ENCODE measurements at regions not wholly inside any gene's neighbourhood (a gene's known extent, or its start where the extent isn't known, plus 50 kb on each side); places are given as distances from the start of the nearest gene placed in this dataset.

DNA sequence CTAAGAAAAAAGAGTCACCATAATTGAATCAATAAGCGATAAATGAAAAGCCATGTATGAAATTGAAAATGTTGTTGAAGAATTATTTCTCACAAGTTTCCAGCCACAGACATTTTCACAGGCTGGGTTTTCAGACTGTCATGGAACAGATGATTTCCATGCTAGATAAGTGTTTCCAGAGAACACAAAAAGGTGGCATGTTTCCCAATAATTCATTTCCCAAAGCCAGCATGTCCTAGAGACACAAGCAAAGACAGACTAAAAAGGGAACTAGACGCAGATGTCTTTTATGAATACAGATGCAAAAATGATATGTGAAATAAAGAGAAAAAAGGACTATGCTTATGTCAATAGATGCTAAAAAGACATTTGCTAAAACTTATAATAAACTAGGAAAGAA is 255.1 kb downstream of the EIPR1 start (continued):
- TF ChIP-seq, protein P1, sequence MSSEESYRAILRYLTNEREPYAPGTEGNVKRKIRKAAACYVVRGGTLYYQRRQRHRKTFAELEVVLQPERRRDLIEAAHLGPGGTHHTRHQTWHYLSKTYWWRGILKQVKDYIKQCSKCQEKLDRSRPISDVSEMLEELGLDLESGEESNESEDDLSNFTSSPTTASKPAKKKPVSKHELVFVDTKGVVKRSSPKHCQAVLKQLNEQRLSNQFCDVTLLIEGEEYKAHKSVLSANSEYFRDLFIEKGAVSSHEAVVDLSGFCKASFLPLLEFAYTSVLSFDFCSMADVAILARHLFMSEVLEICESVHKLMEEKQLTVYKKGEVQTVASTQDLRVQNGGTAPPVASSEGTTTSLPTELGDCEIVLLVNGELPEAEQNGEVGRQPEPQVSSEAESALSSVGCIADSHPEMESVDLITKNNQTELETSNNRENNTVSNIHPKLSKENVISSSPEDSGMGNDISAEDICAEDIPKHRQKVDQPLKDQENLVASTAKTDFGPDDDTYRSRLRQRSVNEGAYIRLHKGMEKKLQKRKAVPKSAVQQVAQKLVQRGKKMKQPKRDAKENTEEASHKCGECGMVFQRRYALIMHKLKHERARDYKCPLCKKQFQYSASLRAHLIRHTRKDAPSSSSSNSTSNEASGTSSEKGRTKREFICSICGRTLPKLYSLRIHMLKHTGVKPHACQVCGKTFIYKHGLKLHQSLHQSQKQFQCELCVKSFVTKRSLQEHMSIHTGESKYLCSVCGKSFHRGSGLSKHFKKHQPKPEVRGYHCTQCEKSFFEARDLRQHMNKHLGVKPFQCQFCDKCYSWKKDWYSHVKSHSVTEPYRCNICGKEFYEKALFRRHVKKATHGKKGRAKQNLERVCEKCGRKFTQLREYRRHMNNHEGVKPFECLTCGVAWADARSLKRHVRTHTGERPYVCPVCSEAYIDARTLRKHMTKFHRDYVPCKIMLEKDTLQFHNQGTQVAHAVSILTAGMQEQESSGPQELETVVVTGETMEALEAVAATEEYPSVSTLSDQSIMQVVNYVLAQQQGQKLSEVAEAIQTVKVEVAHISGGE (CRISPR knock-in tag; IDR thresholded peaks at IDR 0.05) = no peak
- no peak for TF ChIP-seq NR2C1 (IDR thresholded peaks at IDR 0.05)

DNA sequence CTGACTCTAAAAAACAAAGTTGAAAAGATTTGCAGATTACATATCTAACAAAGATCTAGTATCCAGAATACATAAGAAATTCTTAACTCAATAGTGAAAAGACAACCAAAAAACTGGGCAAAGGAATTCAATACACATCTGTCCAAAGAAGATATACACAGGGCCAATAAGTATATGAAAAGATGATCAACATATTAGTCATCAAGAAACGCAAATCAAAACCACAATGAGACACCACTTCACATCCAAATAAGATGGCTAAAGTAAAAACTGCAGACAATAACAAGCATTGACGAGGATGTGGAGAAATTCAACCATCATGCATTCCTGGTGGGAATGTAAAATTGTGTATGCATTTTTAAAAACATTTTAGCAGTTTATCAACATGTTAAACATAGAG is 256.0 kb downstream of the EIPR1 start:
- Histone ChIP-seq H3K36me3 (ENCODE audit: control insufficient read depth in 2 of 2, insufficient read depth in 2 of 2, low read length in 1 of 2) (no peaks in the 10 kb centered on the region), H4K20me1 (ENCODE audit: control insufficient read depth, insufficient read depth) (no peaks in the 10 kb centered on the region), H3K79me2 (ENCODE audit: control insufficient read depth, insufficient read depth, low read length) (no peaks in the 10 kb centered on the region), H3K4me1 (ENCODE audit: control insufficient read depth, insufficient read depth, low read length) (no peaks in the 10 kb centered on the region), H3K27ac (ENCODE audit: control insufficient read depth, insufficient read depth) (no peak overlapping the region), H3K4me2 (ENCODE audit: control insufficient read depth, insufficient read depth) (no peak overlapping the region), H3K9me3 (replicated peaks; ENCODE audit: control insufficient read depth, insufficient read depth, low read length) (no peaks in the 10 kb centered on the region), H2AFZ (ENCODE audit: control insufficient read depth, low read depth, low read length) (no peak overlapping the region), H3K9ac (ENCODE audit: control insufficient read depth, insufficient read depth, low read length) (no peak overlapping the region), H3K4me3 (no peak overlapping the region), H3K27me3 (replicated peaks in 1 of 2; ENCODE audit: control insufficient read depth in 2 of 2, insufficient read depth in 2 of 2, low read length in 1 of 2) (no peaks in the 10 kb centered on the region)
- no peak for ATAC-seq
- in situ Hi-C loops (cut with MboI) (no loop called here), intact Hi-C loops (cut with micrococcal nuclease; ENCODE audit: unreplicated experiment) (no loop called here)
- WGBS (ENCODE audit: insufficient coverage, insufficient replicate concordance, low lambda C conversion rate, missing lambda C conversion rate) = 27% methylated on average over 2 of the region's 2 CpGs
- ChIA-PET CTCF (no interaction called here), POLR2A (no interaction called here), SMC1A (ENCODE audit: uncharacterized antibody, unreplicated experiment) (interaction anchor here (0.7 kb wide), 2 partner anchors 10 to 93 kb away, joined by 3 read pairs; no protein-coding TSS in a partner anchor), RAD21 (ENCODE audit: unreplicated experiment) (no interaction called here)
- DNase-seq (ENCODE audit: low read depth, low spot score) = no peak
- FAIRE-seq = no peak
- BruUV-seq (replicated peaks) = no TSS peak
- TF ChIP-seq POLR2A (IDR thresholded peaks at IDR 0.05; ENCODE audit: low read depth, low read length) = no peak
- no peak for TF ChIP-seq ETV6 (conservative IDR thresholded peaks at IDR 0.05 in 1 of 2, IDR thresholded peaks at IDR 0.05 in 1 of 2; ENCODE audit: borderline replicate concordance in 1 of 2, low read depth in 1 of 2)

Data from GM12878 (cell line).